Endothelial cell (in vitro differentiated cells): ENCODE measurements at regions not wholly inside any gene's neighbourhood (a gene's known extent, or its start where the extent isn't known, plus 50 kb on each side); places are given as distances from the start of the nearest gene placed in this dataset.

Experiments
- DNase-seq: peaks from one replicate; pipeline ENCODE4 v3.0.0; 2021; ENCODE audit warnings: low spot score
- H3K27ac Mint-ChIP-seq: one replicate; pipeline ENCODE4 v1.8.0; 2021; ENCODE audit warnings: mixed read lengths, inconsistent platforms; ENCODE audit not compliant: unreplicated experiment
- H3K27me3 Mint-ChIP-seq: one replicate; pipeline ENCODE4 v1.8.0; 2021; ENCODE audit warnings: mild to moderate bottlenecking, moderate library complexity, mixed read lengths, inconsistent platforms; ENCODE audit not compliant: unreplicated experiment
- H3K36me3 Mint-ChIP-seq: one replicate; pipeline ENCODE4 v1.8.0; 2021; ENCODE audit warnings: mild to moderate bottlenecking, low read depth, mixed read lengths, inconsistent platforms; ENCODE audit not compliant: unreplicated experiment
- H3K4me1 Mint-ChIP-seq: one replicate; pipeline ENCODE4 v1.8.0; 2021; ENCODE audit warnings: mild to moderate bottlenecking, mixed read lengths, inconsistent platforms; ENCODE audit not compliant: unreplicated experiment
- H3K4me3 Mint-ChIP-seq: one replicate; pipeline ENCODE4 v1.8.0; 2021; ENCODE audit warnings: mild to moderate bottlenecking, mixed read lengths, inconsistent platforms; ENCODE audit not compliant: unreplicated experiment
- H3K9me3 Mint-ChIP-seq: one replicate; pipeline ENCODE4 v1.8.0; 2021; ENCODE audit warnings: mixed read lengths, inconsistent platforms; ENCODE audit not compliant: unreplicated experiment
- TF ChIP-seq, protein P1 (sequence below): fragments of 200-600 bp; sonication (generic); IDR thresholded peaks from one replicate; pipeline ENCODE4 v1.5.0; 2021; ENCODE audit warnings: antibody characterized with exemption; ENCODE audit not compliant: unreplicated experiment

DNA sequence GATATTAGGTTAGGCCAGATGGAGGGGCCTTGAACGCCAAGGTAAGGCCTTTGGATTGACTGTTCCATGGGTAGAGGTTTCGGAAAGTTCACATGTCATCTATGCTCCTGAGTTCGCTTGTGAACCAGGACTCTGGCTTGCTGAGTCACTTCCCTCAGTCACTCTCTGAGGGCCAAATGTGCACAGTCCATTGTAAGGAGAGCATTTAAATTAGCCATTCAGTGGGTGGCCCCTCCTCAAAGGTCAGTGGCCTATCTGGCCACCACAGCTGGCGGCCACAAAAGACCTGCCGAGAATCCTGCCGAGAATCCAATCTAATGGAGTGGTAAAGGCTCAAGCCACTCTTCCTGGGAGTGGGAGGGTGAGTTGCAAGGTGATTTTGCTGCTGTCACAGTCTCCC is 58.9 kb upstream of the ARAP3 start:
- H3K27me3 Mint-ChIP-seq: peaks cover 7% of the 10 kb centered on the region
- DNase-seq: no peak

DNA sequence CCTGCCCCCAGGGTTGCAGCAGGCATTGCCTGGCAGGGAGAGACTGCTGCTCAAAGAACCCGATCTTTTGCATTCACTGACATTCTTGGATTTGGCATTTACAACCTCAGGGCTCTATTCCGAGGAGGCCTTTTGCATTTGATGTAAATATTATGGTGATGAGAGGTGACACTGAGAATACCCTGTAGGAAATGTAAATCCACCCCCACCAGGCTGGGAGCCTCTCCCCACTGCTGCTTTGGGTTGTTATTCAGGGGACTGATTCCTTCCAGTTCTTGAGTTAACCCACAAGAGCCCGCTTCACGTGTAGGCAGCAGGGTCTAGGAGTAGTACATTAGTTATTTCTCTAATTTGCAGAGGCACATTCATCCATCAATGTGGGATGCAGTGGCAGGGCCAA is 55.5 kb upstream of the ARAP3 start:
- no peaks in the 10 kb centered on the region for H3K36me3 Mint-ChIP-seq
- peaks cover 6% of the 10 kb centered on the region for H3K27me3 Mint-ChIP-seq
- no peak overlapping the region for H3K27ac Mint-ChIP-seq
- DNase-seq: no peak
- TF ChIP-seq, protein P1, sequence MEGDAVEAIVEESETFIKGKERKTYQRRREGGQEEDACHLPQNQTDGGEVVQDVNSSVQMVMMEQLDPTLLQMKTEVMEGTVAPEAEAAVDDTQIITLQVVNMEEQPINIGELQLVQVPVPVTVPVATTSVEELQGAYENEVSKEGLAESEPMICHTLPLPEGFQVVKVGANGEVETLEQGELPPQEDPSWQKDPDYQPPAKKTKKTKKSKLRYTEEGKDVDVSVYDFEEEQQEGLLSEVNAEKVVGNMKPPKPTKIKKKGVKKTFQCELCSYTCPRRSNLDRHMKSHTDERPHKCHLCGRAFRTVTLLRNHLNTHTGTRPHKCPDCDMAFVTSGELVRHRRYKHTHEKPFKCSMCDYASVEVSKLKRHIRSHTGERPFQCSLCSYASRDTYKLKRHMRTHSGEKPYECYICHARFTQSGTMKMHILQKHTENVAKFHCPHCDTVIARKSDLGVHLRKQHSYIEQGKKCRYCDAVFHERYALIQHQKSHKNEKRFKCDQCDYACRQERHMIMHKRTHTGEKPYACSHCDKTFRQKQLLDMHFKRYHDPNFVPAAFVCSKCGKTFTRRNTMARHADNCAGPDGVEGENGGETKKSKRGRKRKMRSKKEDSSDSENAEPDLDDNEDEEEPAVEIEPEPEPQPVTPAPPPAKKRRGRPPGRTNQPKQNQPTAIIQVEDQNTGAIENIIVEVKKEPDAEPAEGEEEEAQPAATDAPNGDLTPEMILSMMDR: no peak
- H3K9me3 Mint-ChIP-seq: no peaks in the 10 kb centered on the region
- H3K4me1 Mint-ChIP-seq: no peaks in the 10 kb centered on the region
- no peak overlapping the region for H3K4me3 Mint-ChIP-seq

More for the DNA sequence above, 58.9 kb upstream of the ARAP3 start:
- no peaks in the 10 kb centered on the region for H3K4me1 Mint-ChIP-seq
- no peaks in the 10 kb centered on the region for H3K9me3 Mint-ChIP-seq
- TF ChIP-seq, protein P1: no peak
- H3K36me3 Mint-ChIP-seq: no peaks in the 10 kb centered on the region
- H3K27ac Mint-ChIP-seq: no peak overlapping the region
- H3K4me3 Mint-ChIP-seq: no peak overlapping the region

DNA sequence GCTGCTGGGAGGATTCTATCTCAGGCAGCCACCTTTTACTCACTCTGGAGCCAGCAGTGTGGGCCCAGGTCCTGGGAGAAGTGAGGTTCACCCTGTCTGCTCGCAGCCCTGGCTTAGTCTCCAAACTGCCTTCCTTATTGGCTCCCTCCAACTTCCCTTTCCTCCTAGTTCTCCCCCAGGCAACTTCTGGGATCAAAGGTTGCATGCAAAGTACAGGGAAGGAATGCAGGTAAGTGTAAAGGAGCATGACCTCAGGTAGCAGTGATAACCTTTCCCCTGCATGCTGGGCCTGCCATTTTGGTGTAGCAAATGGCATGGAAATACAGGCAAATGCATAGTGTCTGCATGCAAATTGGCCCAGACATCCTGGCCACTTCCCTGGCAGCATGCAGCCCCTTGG is 53.8 kb upstream of the ARAP3 start:
- Mint-ChIP-seq H3K9me3 (no peaks in the 10 kb centered on the region), H3K27me3 (peaks cover 16% of the 10 kb centered on the region), H3K4me1 (peaks cover 2% of the 10 kb centered on the region), H3K4me3 (no peak overlapping the region), H3K27ac (no peak overlapping the region), H3K36me3 (no peaks in the 10 kb centered on the region)
- no peak for DNase-seq
- TF ChIP-seq, protein P1: no peak

DNA sequence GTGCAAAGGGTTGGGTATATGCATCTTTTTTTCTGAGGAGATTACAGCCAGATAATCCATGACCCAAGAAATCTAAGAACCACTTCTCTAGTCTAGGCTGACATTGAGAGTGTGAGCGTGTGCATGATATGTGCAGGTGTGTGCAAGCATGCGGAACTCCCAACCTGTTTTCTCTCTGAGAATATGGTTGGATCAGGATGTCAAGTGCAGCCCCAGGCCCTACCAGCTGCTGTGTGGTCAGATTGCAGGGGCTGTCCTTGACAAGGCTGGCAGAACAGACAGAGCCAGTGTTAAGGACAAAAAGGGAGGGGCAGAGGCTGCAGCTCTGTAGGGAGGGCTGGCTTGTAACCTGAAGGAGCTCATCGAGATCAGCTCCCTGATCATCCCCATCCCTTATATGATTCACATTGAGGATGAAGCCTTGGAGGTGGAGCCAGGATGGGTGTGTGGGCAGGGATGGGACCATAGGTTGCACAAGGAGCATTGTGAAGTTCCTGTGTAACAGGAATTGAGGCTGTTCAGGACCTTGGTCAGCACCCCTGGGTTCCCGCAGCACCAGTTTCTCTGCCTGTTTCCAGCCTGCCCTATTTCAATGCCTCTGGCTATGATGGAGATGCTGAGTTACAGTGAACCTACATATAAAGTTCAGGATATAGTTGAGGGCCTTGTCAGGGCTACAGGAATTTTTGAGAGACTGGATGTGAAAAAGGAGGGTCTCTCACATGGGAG is 52.6 kb upstream of the ARAP3 start:
- Mint-ChIP-seq H3K27ac (no peak overlapping the region), H3K36me3 (no peaks in the 10 kb centered on the region), H3K4me3 (no peak overlapping the region), H3K27me3 (peaks cover 16% of the 10 kb centered on the region), H3K9me3 (no peaks in the 10 kb centered on the region), H3K4me1 (peaks cover 10% of the 10 kb centered on the region)
- peak; percentile 77 for DNase-seq
- TF ChIP-seq, protein P1: no peak

DNA sequence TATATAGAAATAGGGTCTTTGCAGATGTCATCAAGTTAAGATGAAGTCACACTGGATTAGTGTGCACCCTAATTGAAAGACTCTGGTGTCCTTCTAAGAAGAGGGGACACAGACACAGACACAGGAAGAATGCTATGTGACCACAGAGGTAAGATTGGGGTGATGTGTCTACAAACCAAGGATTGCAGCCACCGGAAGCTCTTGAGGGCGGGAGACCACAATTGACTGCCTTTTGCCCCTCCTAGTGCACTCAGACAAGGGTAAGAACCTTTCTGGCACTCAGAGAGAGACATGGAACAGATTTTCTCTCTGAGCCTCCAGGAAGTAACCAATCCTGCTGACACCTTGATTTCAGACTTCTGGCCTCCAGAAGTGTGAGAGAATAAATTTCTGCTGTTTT is 51.2 kb upstream of the ARAP3 start:
- H3K27me3 Mint-ChIP-seq: peaks cover 16% of the 10 kb centered on the region
- H3K4me3 Mint-ChIP-seq: no peak overlapping the region
- H3K36me3 Mint-ChIP-seq: no peaks in the 10 kb centered on the region
- H3K27ac Mint-ChIP-seq: no peak overlapping the region
- TF ChIP-seq, protein P1: no peak
- no peak for DNase-seq
- H3K4me1 Mint-ChIP-seq: peaks cover 22% of the 10 kb centered on the region
- no peaks in the 10 kb centered on the region for H3K9me3 Mint-ChIP-seq
